ENCODE measurements at regions not wholly inside any gene's neighbourhood (a gene's known extent, or its start where the extent isn't known, plus 50 kb on each side); places are given as distances from the start of the nearest gene placed in this dataset.
A peak's percentile ranks its signal among the peaks of the same experiment; 100 is the strongest.
"Not testable (repeated sequence)": the region's sequence is repeated elsewhere in the genome, so short reads cannot be mapped to it uniquely, and the experiment has no call there.

- 65 to 83% methylated on average over 1 of the region's 1 CpG for WGBS, 2 donors
- H3K27ac ChIP-seq; intact Hi-C loops (cut with DNase I); DNase-seq; H3K27me3 ChIP-seq; H3K36me3 ChIP-seq; H3K4me3 ChIP-seq; H3K4me1 ChIP-seq; H3K9me3 ChIP-seq: not testable (repeated sequence)
Measured at GRCh38 chrY:21701951-21702350, 167.3 kb downstream of the RBMY1A1 start.

DNA sequence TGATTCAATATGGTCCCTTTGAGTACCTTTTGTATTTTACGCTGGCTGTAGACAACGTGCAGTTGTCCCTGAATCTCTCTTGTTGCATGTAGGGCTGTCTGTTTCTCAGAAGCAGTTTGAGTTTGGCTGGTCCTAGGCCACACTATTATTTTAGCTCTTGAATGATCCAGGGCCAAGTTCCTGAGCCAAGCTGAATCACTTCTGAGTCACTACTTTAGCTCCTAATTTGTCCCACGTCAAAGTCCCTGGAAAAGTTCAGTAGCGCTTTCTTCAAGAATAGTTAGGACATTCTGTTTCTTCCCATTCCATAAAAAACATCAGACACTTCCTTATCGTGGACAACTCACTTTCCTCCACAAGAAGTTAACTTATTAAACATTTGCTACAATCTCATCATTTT is 168.2 kb downstream of the RBMY1A1 start:
- 78 to 82% methylated on average over 5 of the region's 5 CpGs for WGBS, 2 donors
- H3K4me3 ChIP-seq; DNase-seq; intact Hi-C loops (cut with DNase I); H3K9me3 ChIP-seq; H3K36me3 ChIP-seq; H3K27me3 ChIP-seq; H3K4me1 ChIP-seq: not testable (repeated sequence)
- H3K27ac ChIP-seq, result peak overlapping the region in 2 of 4 donors; percentile 33 to 34
- peak in 2 of 4 donors; percentile 29 to 51 for TF ChIP-seq POLR2AphosphoS5 (IDR thresholded peaks at IDR 0.05)
- TF ChIP-seq EP300 (IDR thresholded peaks at IDR 0.05), result peak in 1 of 4 donors; percentile 30

- TF ChIP-seq, protein P1, sequence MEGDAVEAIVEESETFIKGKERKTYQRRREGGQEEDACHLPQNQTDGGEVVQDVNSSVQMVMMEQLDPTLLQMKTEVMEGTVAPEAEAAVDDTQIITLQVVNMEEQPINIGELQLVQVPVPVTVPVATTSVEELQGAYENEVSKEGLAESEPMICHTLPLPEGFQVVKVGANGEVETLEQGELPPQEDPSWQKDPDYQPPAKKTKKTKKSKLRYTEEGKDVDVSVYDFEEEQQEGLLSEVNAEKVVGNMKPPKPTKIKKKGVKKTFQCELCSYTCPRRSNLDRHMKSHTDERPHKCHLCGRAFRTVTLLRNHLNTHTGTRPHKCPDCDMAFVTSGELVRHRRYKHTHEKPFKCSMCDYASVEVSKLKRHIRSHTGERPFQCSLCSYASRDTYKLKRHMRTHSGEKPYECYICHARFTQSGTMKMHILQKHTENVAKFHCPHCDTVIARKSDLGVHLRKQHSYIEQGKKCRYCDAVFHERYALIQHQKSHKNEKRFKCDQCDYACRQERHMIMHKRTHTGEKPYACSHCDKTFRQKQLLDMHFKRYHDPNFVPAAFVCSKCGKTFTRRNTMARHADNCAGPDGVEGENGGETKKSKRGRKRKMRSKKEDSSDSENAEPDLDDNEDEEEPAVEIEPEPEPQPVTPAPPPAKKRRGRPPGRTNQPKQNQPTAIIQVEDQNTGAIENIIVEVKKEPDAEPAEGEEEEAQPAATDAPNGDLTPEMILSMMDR (IDR thresholded peaks at IDR 0.05), result no peak
- no peak for TF ChIP-seq POLR2A (IDR thresholded peaks at IDR 0.05)
- TF ChIP-seq POLR2AphosphoS5 (IDR thresholded peaks at IDR 0.05), result no peak
- TF ChIP-seq EP300 (IDR thresholded peaks at IDR 0.05), result no peak
- no peaks in the 10 kb centered on the region for H3K36me3 ChIP-seq
- peaks cover 0 to 5% (median 2%) of the 10 kb centered on the region in 4 donors for H3K4me1 ChIP-seq
- no peaks in the 10 kb centered on the region for H3K9me3 ChIP-seq
- no peaks in the 10 kb centered on the region for H3K27me3 ChIP-seq
- H3K4me3 ChIP-seq, result no peak overlapping the region
- no peak overlapping the region for H3K27ac ChIP-seq
- no peak for DNase-seq
- intact Hi-C loops (cut with DNase I), result no loop called here
Measured at GRCh38 chrY:21705309-21705708, 170.6 kb downstream of the RBMY1A1 start.

DNA sequence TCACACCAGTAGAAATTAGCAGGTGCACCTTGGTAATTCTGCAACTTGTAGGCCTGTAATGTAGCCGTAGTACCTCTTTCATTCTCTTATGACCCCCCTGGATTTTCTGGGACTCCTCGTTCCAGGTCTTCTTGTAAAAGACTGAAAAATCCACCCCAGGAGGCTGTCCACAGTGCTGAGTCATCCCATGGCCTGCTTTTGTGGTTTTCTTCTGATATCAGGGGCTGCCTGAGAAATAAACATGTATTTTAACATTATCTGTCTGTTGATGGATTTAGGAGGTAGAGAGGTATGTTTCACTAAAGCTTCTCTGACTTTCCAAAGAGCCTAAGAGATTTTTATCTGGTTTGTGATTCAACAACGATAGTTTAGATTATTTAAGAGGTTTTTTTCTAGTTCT is 171.9 kb downstream of the RBMY1A1 start:
- H3K4me1 ChIP-seq; H3K9me3 ChIP-seq; intact Hi-C loops (cut with DNase I); H3K27me3 ChIP-seq; H3K27ac ChIP-seq; H3K4me3 ChIP-seq; H3K36me3 ChIP-seq; DNase-seq: not testable (repeated sequence)
- 57 to 81% methylated on average over 3 of the region's 3 CpGs for WGBS, 2 donors

- H3K36me3 ChIP-seq; H3K4me3 ChIP-seq; H3K9me3 ChIP-seq; DNase-seq; H3K27ac ChIP-seq; intact Hi-C loops (cut with DNase I); H3K4me1 ChIP-seq; H3K27me3 ChIP-seq: not testable (repeated sequence)
- no CpG with 5 or more reads among the region's 2 CpGs for WGBS, 2 donors
Measured at GRCh38 chrY:21735489-21736060, 158.8 kb downstream of the RBMY1D start.

- H3K9me3 ChIP-seq; H3K27ac ChIP-seq; H3K27me3 ChIP-seq; intact Hi-C loops (cut with DNase I); H3K4me1 ChIP-seq; DNase-seq; H3K36me3 ChIP-seq; H3K4me3 ChIP-seq: not testable (repeated sequence)
- WGBS, 2 donors, result no CpG with 5 or more reads among the region's 5 CpGs
Measured at GRCh38 chrY:21744998-21745397, 149.3 kb downstream of the RBMY1D start.

DNA sequence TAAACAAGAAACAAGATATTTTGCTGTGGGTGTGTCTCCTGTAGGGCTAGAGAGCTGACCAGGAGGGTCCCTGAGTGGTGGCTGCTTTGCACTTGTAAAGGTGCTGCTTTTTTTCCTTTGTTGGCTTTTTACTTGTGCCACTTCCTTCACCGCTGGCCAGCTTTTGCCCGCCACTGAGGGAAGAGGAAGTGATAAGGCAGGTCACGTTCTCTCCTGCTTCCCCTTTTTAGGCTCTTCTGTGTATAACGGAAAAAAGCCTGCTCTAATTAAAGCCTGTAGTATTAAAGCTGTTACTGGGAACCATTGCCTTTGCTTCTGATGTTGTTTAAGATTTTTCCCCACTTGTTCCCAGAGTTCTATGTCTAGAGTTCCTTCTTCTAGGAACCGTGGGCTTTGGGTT is 134.1 kb downstream of the RBMY1D start:
- no CpG with 5 or more reads among the region's 5 CpGs for WGBS, 2 donors
- intact Hi-C loops (cut with DNase I), result not testable (repeated sequence)

DNA sequence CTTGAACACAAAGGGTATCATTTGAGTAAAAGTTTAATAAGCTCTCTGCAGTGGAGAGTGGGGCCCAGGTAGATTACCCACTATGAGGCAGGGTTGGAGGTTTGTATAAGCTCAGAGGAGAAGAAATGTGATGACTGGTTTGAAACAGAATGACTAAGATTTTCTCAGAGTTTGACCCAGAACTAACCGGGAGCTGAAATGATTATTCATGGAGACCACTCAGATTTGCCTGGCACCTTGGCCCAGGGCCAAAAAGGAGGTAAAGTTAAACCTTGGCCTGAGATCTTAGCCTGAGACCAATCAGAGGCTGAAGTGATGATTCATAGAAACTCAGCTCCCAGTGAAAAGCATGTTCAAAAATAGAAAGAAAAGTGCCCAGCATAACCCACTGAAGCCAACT is 126.5 kb downstream of the RBMY1D start:
- intact Hi-C loops (cut with DNase I); H3K27me3 ChIP-seq; H3K27ac ChIP-seq; H3K9me3 ChIP-seq; H3K36me3 ChIP-seq; H3K4me3 ChIP-seq; DNase-seq; H3K4me1 ChIP-seq: not testable (repeated sequence)
- WGBS, 2 donors, result no CpG with 5 or more reads among the region's 1 CpG

More for the DNA sequence above, 134.1 kb downstream of the RBMY1D start:
- H3K27me3 ChIP-seq, H3K9me3 ChIP-seq, H3K27ac ChIP-seq, H3K4me3 ChIP-seq, H3K4me1 ChIP-seq, H3K36me3 ChIP-seq, DNase-seq: not testable (repeated sequence)

DNA sequence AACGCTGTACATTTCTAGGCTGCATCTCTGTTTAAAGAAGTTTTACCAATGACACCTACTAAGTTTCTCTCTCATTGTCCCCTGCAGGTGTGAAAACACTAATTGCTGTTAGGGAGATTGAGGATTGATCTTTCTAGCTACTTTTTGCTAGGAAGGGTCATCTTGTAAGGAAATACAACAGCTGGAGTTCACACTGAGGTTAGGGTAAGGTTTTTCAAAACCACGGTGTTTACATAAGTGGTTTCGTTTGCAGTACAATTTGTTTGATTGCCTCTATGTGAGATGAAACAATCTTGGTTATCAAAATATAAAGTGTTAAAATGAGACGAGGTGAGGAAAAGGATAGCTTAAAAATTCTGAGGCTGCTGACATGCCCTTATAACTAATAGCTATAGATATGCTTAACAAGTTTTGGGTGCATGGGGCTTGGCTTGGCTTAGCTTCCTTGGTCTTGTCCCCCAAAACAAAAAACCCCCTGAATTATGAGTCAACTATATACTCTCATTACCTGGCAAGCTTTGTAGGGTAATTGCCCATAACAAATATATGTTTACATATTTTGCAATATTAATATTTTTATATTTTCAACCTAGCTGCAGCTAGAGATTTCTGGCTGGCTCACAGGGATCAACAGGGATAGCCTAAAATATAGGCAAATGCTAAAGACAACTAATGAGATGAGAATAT is 112.0 kb downstream of the RBMY1D start:
- DNase-seq; H3K4me1 ChIP-seq; H3K4me3 ChIP-seq; intact Hi-C loops (cut with DNase I); H3K27ac ChIP-seq; H3K27me3 ChIP-seq; H3K36me3 ChIP-seq; H3K9me3 ChIP-seq: not testable (repeated sequence)
- no CpG with 5 or more reads among the region's 4 CpGs for WGBS, 2 donors
